IMR-90 (cell line): ENCODE measurements at regions not wholly inside any gene's neighbourhood (a gene's known extent, or its start where the extent isn't known, plus 50 kb on each side); places are given as distances from the start of the nearest gene placed in this dataset.

Experiments used
- ATAC-seq: fragments of 200-7000 bp; cut with Tn5 transposase; 2 replicates; pipeline ENCODE4 v1.9.1; 2020; ENCODE audit warnings: low read depth, mild to moderate bottlenecking, moderate library complexity
- BruUV-seq: library from RNA; stranded (reverse); fragments of 400-500 nt; replicated peaks from 2 replicates; lab custom pipeline; 2021; lab: Mats Ljungman, UMichigan
- CTCF ChIA-PET: fragments of 300-600 bp; formaldehyde crosslinking; extraction: SDS; loops from one replicate; lab custom pipeline; 2021; ENCODE audit warnings: antibody characterized with exemption; lab: Yijun Ruan, JAX
- POLR2A ChIA-PET: fragments of 300-600 bp; sonication (Branson Sonifier 250); formaldehyde crosslinking; loops from one replicate; lab custom pipeline; 2022; ENCODE audit warnings: antibody characterized with exemption; ENCODE audit not compliant: unreplicated experiment; lab: Charles Lee
- DNase-seq: peaks from one replicate; pipeline ENCODE4 v3.0.0; 2013
- H2AFZ ChIP-seq: replicated peaks from 2 replicates; pipeline ENCODE3; 2013; ENCODE audit warnings: low read length, mild to moderate bottlenecking; ENCODE audit not compliant: poor library complexity
- H2AK5ac ChIP-seq: 2 replicates; pipeline ENCODE4 v1.6.1; 2013; ENCODE audit warnings: low read depth, low read length, inconsistent platforms
- H2AK9ac ChIP-seq: replicated peaks from 2 replicates; pipeline ENCODE3; 2013; ENCODE audit warnings: mild to moderate bottlenecking, low read depth, low read length, moderate library complexity; ENCODE audit not compliant: poor library complexity
- H2BK120ac ChIP-seq: 2 replicates; pipeline ENCODE4 v1.6.1; 2013; ENCODE audit warnings: low read depth, low read length, inconsistent platforms
- H2BK15ac ChIP-seq: 3 replicates; pipeline ENCODE4 v1.6.1; 2013; ENCODE audit warnings: low read depth, low read length, inconsistent platforms
- H2BK20ac ChIP-seq: 2 replicates; pipeline ENCODE4 v1.6.1; 2013; ENCODE audit warnings: low read depth, mild to moderate bottlenecking, inconsistent platforms, low read length, moderate library complexity
- H2BK5ac ChIP-seq: 2 replicates; pipeline ENCODE4 v1.6.1; 2013; ENCODE audit warnings: mild to moderate bottlenecking, low read depth, low read length, inconsistent platforms; ENCODE audit not compliant: poor library complexity, severe bottlenecking
- H3K14ac ChIP-seq: replicated peaks from 2 replicates; pipeline ENCODE4 v1.6.1; 2013; ENCODE audit warnings: low read depth, low read length, inconsistent platforms
- H3K18ac ChIP-seq: 2 replicates; pipeline ENCODE4 v1.6.1; 2013; ENCODE audit warnings: low read depth, low read length, control low read depth
- H3K23ac ChIP-seq: 2 replicates; pipeline ENCODE4 v1.6.1; 2013; ENCODE audit warnings: low read depth, low read length, inconsistent platforms
- H3K27ac ChIP-seq: 2 replicates; pipeline ENCODE4 v1.5.1; 2013; ENCODE audit warnings: mild to moderate bottlenecking, control low read depth, low read length; ENCODE audit not compliant: insufficient read depth
- H3K27me3 ChIP-seq: 2 replicates; pipeline ENCODE4 v1.6.1; 2013; ENCODE audit warnings: low read length; ENCODE audit not compliant: control insufficient read depth, insufficient read depth
- H3K36me3 ChIP-seq: 2 replicates; pipeline ENCODE4 v1.6.1; 2013; ENCODE audit warnings: low read length, mixed read lengths; ENCODE audit not compliant: control insufficient read depth, insufficient read depth
- H3K4ac ChIP-seq: 2 replicates; pipeline ENCODE4 v1.6.1; 2013; ENCODE audit warnings: low read depth, low read length, inconsistent platforms
- H3K4me1 ChIP-seq: 2 replicates; pipeline ENCODE4 v1.6.1; 2013; ENCODE audit warnings: low read length, mixed read lengths; ENCODE audit not compliant: control insufficient read depth, insufficient read depth
- H3K4me2 ChIP-seq: 2 replicates; pipeline ENCODE4 v1.6.1; 2013; ENCODE audit warnings: low read depth, mild to moderate bottlenecking, control low read depth, low read length, moderate library complexity
- H3K4me3 ChIP-seq: 2 replicates; pipeline ENCODE4 v1.5.1; 2013; ENCODE audit warnings: low read depth, mild to moderate bottlenecking, control low read depth, low read length, moderate library complexity; ENCODE audit not compliant: insufficient read depth
- H3K56ac ChIP-seq: 2 replicates; pipeline ENCODE4 v1.6.1; 2013; ENCODE audit warnings: low read length, inconsistent platforms; ENCODE audit not compliant: insufficient read depth; ENCODE audit errors: extremely low read depth
- H3K79me1 ChIP-seq, 2 experiments: 2 replicates each; pipeline ENCODE4 v1.6.1; 2013; ENCODE audit warnings: low read length in 2 of 2, inconsistent platforms in 1 of 2, low read depth in 1 of 2
- H3K9ac ChIP-seq: 2 replicates; pipeline ENCODE4 v1.6.1; 2013; ENCODE audit warnings: low read depth, low read length, control low read depth
- H3K9me1 ChIP-seq: 2 replicates; pipeline ENCODE4 v1.6.1; 2013; ENCODE audit warnings: low read length, inconsistent platforms; ENCODE audit not compliant: insufficient read depth
- H3K9me3 ChIP-seq: 2 replicates; pipeline ENCODE4 v1.6.1; 2013; ENCODE audit warnings: low read length; ENCODE audit not compliant: control insufficient read depth, insufficient read depth
- H4K20me1 ChIP-seq: 2 replicates; pipeline ENCODE4 v1.6.1; 2013; ENCODE audit warnings: low read length, inconsistent platforms; ENCODE audit not compliant: insufficient read depth
- H4K5ac ChIP-seq: 2 replicates; pipeline ENCODE4 v1.6.1; 2013; ENCODE audit warnings: mild to moderate bottlenecking, low read depth, low read length, control low read depth
- H4K8ac ChIP-seq, 2 experiments: 2 replicates each; pipeline ENCODE4 v1.6.1; 2013; ENCODE audit warnings: low read depth in 2 of 2, low read length in 2 of 2, control low read depth in 1 of 2, inconsistent platforms in 1 of 2
- H4K91ac ChIP-seq: 2 replicates; pipeline ENCODE4 v1.6.1; 2013; ENCODE audit warnings: low read depth, low read length, inconsistent platforms; ENCODE audit not compliant: insufficient read depth
- BHLHE40 ChIP-seq: fragments of 150-350 bp; IDR thresholded peaks from 2 replicates; pipeline ENCODE4 v1.6.1; 2016; ENCODE audit warnings: mild to moderate bottlenecking, low read depth, low read length
- FOS ChIP-seq: fragments of 150-350 bp; IDR thresholded peaks from 2 replicates; pipeline ENCODE4 v1.6.1; 2016; ENCODE audit warnings: low read depth, low read length
- MAZ ChIP-seq: IDR thresholded peaks from 2 replicates; pipeline ENCODE4 v1.6.1; 2012; ENCODE audit warnings: low read depth, mild to moderate bottlenecking, low read length, improper control_type of control experiment, moderate library complexity, borderline replicate concordance
- POLR2A ChIP-seq: IDR thresholded peaks from 2 replicates; pipeline ENCODE4 v1.6.1; 2012; ENCODE audit warnings: mild to moderate bottlenecking, low read depth, low read length
- WGBS, 2 experiments: methylation state at CpG; one replicate each; pipeline versions ENCODE4 v1.1.5 to v1.1.7; 2013; ENCODE audit warnings: missing lambda C conversion rate in 2 of 2; ENCODE audit not compliant: insufficient read length in 1 of 2; ENCODE audit errors: extremely low coverage in 2 of 2; 5-methylcytosine and 5-hydroxymethylcytosine counted together
- dilution Hi-C: fragments of 300-500 bp; cut with HindIII; formaldehyde crosslinking; loops from one replicate; pipeline ENCODE4 v1.14.3; 2018; ENCODE audit warnings: low sequenced_read_pairs; ENCODE audit not compliant: unreplicated experiment
- in situ Hi-C: fragments of 300-500 bp; cut with MboI; formaldehyde crosslinking; loops from 3 replicates; pipeline ENCODE4 v1.14.3; 2019; ENCODE audit warnings: low sequenced_read_pairs, inconsistent platforms, mixed read lengths
- intact Hi-C: fragments of 100-400 bp; cut with micrococcal nuclease; formaldehyde crosslinking; loops from 2 replicates; pipeline ENCODE4 v1.10.0; 2022

DNA sequence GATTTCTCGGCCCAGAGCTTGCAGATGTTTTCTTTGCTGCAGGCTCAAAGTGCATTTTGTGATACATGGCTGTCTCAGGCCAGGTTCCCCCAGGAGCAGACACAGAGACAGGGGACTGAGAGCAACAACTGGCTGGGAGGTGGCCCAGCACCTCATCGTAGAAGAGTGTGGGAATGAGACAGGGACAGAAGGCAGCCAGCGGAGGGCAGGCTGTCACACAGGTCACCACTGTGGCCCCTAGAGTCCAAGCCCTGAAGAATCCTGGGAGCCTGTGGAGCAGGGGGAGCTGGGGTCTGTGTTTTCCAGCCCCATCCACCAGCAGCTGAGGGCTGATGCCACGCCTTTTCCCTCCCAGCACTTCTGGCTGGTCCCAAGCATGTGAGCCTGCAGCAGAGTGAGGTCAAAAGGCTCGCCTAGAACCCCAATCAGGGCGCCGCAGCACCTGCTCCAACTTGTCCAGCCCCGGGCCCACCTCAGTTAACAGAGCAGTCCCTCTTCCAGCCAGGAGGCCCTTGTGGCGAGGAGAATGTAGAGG lies 723.8 kb downstream of the UQCRFS1 start:
- ATAC-seq (no peak), DNase-seq (no peak)
- BruUV-seq = no TSS peak
- Histone ChIP-seq H3K9ac (no peak overlapping the region), H3K4me3 (no peak overlapping the region), H4K91ac (no peak overlapping the region), H2BK5ac (no peak overlapping the region), H3K18ac (no peak overlapping the region), H3K27me3 (no peaks in the 10 kb centered on the region), H2AK5ac (no peak overlapping the region), H2BK15ac (no peak overlapping the region), H4K8ac (no peak overlapping the region), H3K4me1 (no peaks in the 10 kb centered on the region), H4K20me1 (no peaks in the 10 kb centered on the region), H3K36me3 (no peaks in the 10 kb centered on the region), H3K4me2 (no peak overlapping the region), H3K56ac (no peak overlapping the region), H4K5ac (no peak overlapping the region), H3K4ac (no peak overlapping the region), H2BK20ac (no peak overlapping the region), H3K23ac (no peak overlapping the region), H2AK9ac (no peak overlapping the region), H2BK120ac (no peak overlapping the region), H3K14ac (no peak overlapping the region), H3K9me1 (no peaks in the 10 kb centered on the region), H3K27ac (no peak overlapping the region), H3K79me1 (no peaks in the 10 kb centered on the region), H3K9me3 (peaks cover 33% of the 10 kb centered on the region), H2AFZ (no peak overlapping the region)
- CTCF ChIA-PET = no interaction called here
- dilution Hi-C loops (no loop called here), intact Hi-C loops (no loop called here), in situ Hi-C loops (no loop called here)
- no CpG with 5 or more reads among the region's 9 CpGs for WGBS, 2 experiments
- TF ChIP-seq MAZ (no peak), BHLHE40 (no peak), POLR2A (no peak), FOS (no peak)
- POLR2A ChIA-PET = no interaction called here
